Hematopoietic multipotent progenitor cell treated with erythropoietin and hydrocortisone succinate and interleukin-3 and kit ligand, for 8 days (in vitro differentiated cells): ENCODE measurements at regions not wholly inside any gene's neighbourhood (a gene's known extent, or its start where the extent isn't known, plus 50 kb on each side); places are given as distances from the start of the nearest gene placed in this dataset.

ENCODE experiments used
- DNase-seq: peaks from one replicate; pipeline ENCODE4 v3.0.0-alpha.2; 2015

DNA sequence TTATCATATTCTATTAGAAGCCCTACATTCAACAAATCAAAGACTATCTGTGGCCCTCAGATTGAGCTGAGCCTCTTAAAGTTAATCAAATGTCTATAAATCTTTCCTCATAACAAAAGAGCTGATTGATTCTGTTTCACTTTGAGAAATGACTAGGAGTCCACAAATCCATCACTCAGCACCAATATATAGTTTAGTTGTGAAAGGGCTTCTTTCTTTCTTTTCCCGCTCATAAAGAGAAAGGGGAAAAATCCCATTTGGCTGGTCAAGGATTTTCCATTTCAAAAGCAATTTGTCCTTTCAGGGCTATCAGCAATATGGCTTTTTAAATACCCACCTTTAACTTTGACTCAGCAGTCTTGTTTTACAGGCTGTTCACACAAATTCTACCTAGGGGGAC is 408.5 kb upstream of the PCDH20 start:
- no peak for DNase-seq

DNA sequence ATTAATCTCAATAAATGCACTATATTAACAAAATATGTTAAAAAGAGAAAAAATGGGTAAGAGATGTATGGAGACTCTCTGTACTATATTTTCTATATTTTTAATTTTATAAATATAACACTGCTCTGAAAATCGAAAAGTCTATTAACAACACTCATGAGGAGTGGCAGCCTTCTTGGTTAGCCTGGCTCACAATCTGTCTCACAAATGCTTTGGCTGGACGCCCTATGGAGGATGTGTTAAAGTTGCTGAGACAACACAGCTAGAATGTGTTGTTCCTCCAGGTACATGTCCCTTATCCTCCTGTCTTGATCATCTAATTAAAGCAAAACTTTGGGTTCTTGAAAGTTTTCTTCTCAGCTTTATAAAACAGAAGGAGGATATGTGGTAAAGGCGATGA is 396.6 kb upstream of the PCDH20 start:
- no peak for DNase-seq

DNA sequence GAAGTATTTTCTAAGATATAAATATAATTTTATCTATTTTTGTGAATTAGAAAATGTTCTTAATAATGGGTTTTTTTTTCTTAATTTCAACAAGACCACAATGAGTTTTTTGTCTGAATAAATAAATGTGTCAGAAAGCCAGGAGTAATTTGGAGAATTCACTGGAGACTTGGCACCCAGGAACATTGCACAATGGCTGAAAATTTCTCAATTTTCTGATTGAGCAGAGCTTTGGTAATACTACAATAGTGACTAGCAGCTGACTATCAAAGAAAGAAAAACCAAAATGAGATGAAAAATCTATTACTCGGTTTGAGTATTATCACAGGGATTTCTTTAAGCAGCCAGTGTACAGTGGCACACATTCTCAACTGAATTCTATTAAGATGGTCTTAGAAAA is 394.4 kb upstream of the PCDH20 start:
- no peak for DNase-seq

DNA sequence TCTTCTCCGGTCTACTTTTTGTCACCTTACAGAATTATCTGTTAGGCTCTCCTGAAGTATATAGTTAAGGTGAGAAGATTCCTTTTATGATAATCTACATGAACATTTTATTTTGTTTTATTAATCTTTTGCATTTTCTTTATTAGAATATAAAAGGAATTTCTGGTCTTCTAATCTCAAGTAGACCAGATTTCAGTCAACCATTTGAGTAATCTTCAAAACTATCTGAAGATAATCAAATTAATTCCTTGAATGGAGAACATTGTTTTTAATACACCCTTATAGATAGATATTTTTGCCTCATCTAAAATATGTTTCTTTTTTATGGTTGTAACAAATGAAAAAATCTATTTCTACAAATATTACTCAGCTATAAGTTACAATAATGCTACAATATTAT is 381.7 kb upstream of the PCDH20 start:
- no peak for DNase-seq

DNA sequence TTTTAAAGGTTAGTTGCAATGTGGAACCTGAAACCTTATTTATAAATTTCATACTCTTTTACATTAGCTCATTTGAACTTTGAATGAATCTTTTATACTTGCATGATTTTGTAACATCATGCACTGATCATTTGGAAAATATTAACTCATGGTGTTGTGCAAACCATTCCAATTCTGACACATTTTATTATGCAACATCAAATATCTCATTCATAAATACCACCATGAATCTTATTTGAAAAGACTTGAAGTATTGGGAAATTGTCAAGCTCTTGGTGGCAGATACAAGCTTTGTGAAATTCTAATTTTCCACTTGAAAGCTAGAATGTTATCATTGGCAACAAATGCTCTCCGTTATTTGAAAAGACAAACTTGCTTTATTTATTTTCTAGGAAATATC is 379.9 kb upstream of the PCDH20 start:
- no peak for DNase-seq

DNA sequence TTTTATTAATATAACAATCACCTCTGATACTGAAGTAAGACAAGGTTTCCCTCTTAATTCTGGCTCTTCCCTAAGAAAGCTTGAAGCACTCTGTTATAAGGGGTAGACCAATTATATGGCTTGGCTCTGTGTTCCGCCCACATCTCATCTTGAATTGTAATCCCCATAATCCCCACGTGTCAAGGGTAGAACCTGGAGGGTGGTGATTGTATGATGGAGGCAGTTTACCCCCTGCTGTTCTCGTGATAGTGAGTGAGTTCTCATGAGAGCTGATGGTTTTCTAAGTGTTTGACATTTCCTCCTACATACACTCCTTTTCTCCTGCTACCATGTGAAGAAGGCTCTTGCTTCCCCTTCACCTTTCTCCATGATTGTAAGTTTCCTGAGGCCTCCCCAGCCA is 363.8 kb upstream of the PCDH20 start:
- no peak for DNase-seq

DNA sequence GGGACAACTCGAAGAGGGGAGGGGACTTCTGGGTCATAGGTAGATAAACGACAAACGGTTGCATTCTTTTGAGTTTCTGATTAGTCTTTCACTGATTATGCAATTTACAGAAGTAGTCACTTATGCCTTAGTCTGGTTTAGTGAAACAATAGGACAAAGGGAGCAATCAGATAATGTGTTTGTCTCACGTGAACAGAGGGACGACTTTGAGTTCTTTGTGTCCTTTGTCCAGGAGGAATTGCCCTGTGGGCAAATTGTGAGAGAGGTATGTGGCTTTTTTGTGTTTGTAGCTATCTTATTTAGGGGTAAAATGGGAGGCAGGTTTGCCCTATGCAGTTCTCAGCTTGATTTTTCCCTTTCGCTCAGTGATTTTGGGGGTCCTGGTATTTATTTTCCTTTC is 362.9 kb upstream of the PCDH20 start:
- DNase-seq, result no peak

DNA sequence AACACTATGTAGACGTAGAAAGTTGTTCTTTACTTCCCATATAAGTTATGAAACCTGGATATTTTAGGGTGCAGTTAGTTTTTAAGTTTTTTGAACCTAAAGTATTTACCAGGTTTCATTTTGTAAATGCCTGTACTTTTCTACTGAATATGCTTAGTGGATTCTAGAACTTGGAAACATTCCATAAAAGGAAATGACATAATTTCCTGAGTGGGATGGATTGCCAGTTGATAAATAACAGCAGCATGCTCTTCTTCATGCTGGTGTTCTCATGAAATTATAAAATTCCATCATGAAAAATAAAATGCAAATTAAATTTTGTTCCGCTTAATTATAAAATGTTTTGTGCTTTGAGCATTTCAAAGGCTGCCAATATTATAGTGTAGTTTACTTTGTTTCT is 362.2 kb upstream of the PCDH20 start:
- no peak for DNase-seq

DNA sequence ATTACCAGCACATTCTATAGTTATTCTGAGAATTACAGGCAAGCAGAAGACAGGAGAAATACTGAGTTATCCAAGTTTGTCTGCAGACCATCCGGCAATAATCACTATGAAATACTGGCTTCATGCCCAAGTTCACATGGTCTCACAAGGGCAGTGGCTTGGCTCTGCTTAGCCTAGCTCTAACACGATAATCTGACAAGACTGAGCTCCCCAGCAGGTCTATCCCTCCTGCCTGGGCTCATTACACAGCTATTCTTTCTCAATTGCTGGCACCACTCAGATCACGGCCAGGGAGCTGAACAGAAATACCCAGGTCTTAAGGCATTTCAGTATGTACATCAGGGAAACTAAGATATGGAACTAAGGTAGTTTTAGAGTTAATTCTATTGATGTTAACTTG is 361.6 kb upstream of the PCDH20 start:
- DNase-seq, result no peak

DNA sequence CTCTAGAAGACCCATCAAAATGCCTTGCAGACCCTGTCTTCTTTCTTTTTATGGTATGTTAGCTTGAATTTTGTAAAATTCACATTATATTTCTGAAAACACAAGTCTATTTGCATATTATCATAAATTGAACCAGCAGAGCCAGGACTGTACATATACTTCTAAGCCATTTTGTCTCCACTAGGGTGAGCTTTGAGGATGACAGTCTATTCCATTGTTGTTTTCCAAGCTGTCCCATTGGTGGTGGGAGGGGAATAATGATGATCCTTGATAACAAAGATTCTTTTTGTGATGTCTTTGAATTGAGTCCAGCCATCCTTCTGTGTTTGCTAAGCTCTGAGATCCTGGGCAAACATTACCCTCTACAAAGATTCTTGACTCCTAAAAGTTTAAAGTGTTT is 359.3 kb upstream of the PCDH20 start:
- DNase-seq, result no peak

DNA sequence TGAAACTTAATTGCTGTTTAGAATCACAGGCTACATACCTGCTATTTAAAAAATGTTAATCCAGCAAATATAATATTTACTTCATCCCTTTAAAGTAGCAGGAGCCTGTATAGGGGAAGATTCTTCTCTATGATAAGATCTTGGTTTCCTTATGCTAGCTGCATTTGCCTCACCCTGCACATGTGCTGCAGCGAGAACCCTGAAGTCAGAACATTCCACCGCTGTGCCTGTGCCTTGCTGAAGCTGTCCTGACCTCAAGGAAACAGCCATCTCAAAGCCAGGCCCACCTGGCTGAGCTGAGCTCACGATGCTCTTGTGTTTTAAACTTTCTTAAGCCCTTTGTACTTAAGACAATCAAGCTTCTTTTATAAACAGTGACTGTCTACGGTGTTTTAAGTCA is 355.0 kb upstream of the PCDH20 start:
- no peak for DNase-seq

DNA sequence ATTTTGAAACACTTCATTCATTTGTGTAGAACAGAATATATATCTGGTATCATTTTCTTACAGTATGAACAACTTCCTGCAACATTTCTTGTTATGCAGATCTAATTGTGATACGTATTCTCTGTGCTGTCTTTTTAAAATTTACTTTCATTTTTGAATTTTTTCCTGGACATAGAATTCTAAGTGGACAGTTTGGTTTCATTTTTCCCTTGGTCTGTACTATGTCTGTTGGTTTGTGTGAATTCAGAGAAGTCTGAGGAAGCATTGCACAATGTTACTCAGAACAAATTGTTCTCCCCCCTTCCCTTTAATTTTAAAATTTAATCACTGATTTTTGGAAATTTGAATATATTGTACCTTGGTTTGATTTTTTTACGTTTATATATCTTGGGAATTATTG is 352.5 kb upstream of the PCDH20 start:
- DNase-seq, result no peak

DNA sequence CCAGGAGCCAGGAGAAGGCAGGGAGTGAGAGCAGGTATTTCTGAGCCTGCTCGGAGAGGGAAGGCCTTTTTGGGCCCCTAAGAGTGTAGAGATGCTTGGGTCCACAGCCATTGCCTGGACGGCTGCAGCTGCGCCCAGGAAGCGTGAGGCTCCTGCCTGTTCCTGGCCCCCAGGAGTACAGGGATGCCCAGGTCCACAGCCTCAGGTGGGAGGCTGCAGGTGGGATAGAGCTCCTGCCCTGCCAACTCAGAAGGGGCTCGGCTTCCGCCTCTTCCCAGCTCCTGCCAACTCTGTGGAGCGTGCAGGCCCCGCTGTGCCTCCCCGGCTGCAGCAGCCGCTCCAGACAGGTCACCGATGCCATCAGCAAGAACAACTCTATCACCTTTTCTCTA is 351.0 kb upstream of the PCDH20 start:
- DNase-seq, result no peak

DNA sequence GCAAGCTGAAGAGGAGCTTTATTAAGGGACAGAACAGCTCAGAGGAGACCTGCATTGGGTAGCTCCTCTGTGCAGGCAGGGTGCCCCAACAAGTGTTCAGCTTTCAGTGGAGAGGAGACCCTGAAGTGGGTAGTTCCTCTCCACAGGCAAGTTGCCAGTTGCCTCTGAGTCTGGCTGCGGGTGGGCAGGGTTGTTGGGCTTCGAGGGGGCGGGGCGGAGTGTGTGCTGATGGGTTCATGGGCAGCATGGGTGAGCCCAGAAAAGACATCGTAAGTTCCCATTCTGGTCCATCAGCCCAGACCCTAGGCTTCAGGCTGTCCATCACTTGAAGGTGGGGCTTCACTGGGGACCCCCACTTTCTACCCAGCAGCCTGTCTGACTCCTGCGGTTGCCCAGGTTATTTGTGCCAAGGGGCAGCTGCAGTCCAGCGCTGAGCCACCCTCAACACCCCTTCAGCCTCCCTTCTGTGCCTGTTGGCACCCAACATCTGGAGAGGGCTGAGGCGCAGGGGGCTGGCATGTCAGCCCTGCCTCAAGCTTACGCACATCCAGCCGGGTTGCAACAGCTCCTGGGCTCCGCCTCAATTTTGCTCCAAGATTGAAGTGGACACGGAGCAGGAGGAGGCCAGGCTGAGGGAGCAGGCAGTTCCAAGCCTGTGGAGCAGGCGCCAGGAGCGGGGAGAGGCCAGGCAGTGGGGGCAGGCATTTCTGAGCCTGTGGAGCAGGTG is 350.5 kb upstream of the PCDH20 start:
- DNase-seq, result no peak

DNA sequence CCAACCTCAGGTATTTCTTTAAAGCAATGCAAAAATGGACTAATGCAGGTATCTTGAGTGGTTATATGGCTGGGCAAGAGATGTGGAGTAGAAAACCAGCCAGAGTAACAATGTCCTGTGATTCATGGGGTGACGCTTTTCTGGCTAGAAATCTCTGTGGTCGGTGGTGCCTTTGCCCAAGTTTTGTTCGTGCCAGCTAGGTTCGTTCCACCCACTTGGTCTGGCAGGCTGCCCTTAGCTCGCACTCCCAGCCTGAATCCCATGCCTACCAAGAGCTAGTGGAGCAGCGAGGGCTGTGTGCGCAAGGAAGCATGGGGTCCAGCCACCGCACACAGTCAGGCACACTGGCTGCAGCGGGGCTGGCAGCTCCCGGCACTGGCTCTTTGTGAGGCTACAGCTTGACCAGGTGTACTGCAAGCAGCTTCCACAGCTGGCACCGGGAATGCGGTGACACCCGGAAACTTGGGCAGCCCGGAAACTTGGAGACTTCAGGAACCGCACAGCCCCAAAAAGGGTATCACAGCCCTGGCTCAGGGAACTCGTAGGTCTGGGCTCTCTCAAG is 349.6 kb upstream of the PCDH20 start:
- no peak for DNase-seq

DNA sequence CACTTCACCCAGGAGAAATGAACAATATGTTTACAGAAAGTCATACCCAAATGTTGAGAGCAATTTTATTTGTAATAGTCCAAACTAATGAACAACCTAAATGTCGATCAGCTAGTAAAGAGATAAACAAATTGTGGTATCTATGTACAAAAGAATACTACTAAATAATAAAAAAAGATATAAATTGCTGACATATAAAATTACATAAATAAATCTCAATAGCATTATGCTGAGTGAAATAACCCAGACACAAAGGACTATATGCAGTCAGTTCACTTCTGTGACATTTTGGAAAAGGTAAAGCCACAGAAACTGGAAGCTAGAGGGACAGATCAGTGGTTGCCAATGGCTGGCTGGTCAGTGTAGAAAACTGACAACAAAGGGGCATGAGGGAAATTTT is 346.0 kb upstream of the PCDH20 start:
- no peak for DNase-seq

DNA sequence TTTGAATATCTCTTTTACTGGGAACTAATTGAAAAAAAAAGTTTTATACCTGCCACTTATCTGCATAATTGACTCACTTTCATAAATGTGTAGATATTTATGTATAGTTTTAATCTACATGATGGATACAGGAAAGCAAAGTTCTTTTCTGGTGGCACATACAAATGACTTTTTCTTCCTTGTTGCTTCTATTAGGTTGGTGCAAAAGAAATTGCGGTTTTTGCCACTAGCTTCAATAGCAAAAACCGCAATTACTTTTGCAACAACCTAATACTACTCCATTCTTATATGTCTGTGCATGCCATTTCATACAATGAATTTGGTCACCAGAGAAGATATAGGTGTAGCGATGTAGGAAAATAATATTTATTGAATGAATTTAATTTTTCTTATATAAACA is 344.5 kb upstream of the PCDH20 start:
- no peak for DNase-seq

DNA sequence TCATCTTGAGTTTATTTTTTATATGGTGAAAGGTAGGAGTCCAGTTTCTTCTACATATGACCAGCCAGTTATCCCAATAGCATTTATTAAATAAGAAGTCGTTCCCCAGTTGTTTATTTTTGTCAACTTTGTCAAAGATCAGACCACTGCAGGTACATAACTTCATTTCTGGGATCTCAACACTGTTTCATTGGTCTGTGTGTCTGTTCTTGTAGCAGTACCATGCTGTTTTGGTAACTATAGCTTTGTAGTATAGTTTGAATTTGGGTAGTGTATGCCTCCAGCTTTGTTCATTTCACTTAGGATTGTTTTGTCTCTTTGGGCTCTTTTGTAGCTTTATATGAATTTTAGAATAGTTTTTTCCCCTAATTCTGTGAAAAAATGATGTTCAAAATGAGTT is 340.4 kb upstream of the PCDH20 start:
- DNase-seq, result no peak

DNA sequence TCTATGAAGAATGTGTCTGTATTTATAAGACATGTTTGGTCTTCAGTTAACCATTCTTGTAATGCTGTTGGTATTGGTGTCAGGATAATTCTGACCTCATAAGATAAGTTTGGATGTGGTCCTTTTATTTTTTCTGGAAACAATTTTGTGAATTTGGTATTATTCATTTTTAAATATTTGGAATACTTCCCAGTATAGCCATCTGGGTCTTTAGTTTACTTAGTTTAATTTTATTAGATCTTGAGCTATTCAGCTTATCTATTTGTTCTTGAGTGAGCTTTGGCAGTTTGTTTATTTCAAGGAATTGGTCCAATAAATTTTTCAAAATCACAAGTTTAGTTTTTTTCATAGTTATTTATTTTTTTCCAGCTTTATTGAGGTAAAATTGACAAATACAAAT is 335.4 kb upstream of the PCDH20 start:
- no peak for DNase-seq

DNA sequence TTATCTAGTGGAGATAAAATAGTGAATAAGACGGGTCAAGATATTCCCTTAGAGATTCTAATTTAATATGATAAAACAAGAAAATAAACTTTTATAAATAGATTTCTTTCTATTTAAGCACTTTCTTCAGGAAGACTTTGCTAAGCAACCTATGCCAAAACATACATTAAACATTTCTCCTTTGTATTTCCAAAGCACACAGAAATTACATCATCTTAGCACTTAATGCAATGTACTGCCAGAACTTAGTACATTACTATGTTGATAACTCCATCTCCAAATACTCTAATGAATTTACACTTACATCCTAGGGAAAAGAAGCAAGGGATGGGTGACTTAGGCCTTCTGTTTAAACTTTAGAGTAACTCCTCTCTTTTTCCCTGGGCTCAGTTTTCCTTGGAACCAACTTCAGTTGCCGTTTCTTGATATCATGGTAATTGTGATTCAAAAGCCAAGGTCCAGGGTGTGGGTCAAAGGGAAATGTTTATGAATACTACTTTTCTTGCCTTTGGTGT is 322.6 kb upstream of the PCDH20 start:
- DNase-seq, result no peak

DNA sequence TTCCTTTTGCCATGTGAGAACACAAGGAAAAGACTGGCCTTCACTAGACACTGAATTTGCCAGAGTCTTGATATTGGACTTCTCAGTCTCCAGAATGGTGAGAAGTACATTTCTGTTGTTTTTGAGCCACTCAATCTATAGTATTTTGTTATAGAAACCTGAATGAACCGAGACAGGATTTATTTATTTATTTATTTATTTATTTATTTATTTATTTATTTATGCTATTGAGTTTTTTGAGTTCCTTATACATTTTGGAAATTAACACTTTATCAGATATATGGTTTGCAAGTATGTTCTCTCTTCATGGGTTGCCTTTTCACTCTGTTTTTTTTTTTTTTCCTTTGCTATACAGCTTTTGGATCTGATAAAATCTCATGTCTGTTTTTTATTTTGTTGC is 319.0 kb upstream of the PCDH20 start:
- no peak for DNase-seq

DNA sequence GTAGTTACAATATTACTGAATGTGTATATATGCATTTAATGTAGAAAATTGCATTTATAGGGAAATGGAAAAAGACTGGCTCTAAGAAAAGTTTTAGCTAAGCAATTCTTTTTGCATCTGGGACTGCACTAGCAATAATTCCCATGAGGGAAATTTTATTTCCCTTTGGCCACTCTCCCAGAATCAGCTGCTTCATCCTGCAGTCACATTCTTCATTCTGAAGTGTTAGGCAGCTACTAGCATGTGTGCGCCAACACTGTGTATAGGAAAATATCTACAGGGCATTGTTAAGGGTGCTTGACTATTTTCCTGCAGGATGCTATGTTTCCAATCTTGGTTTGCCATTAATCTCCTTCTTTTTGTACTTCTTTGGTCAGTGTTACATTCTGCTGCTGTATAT is 312.8 kb upstream of the PCDH20 start:
- no peak for DNase-seq

DNA sequence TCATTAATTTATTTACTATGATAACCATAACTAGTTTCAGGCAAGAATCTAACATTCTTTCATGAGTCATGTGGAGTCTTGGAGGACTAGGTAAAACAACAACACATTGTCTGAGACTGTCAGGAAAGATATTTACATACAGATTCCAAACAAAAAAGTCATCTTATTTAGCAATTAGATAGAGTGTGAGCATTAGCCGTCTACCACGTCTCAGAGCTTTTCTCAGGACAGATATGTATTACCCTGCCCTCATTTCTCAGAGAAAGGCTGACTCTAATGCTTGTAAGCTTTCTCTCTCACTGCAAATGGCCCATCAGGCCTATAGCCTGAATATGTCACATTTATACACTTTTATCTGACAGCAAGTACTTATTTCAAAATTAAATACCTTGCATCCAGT is 312.1 kb upstream of the PCDH20 start:
- DNase-seq, result no peak

DNA sequence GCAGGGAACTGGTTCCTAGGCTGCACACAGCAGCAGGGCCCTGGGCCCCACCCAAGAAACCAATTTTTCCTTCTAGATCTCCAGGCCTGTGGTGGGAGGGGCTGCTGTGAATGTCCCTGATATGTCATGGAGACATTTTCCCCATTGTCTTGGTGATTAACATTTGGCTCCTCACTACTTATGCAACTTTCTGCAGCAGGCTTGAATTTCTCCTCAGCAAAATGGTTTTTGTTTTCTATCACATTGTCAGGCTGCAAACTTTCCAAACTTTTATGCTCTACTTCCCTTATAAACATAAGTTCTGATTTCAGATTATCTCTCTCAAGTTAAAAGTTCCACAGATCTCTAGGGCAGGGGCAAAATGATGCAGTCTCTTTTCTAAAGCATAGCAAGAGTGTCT is 310.2 kb upstream of the PCDH20 start:
- no peak for DNase-seq

DNA sequence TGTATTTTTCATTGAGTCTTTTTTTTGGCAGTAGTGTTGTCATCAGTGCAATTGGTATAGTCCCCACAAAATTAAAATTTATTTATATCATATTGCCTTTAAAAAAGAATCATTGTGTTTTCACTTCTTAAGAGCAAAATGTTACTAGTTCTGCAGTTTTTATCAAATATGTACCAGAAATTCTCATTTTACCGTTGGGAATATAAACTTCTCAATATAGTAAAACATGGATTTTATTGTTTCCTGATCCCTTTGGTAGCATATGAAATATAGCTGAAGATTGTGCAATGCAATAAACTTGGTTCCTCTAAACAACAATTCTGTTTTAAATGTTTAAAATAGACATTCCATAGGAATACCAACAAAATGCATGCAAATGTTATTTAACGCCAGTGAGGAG is 306.5 kb upstream of the PCDH20 start:
- DNase-seq, result no peak
